SK-N-SH (cell line): ENCODE measurements at regions not wholly inside any gene's neighbourhood (a gene's known extent, or its start where the extent isn't known, plus 50 kb on each side); places are given as distances from the start of the nearest gene placed in this dataset.
"Not testable (repeated sequence)": the region's sequence is repeated elsewhere in the genome, so short reads cannot be mapped to it uniquely, and the experiment has no call there.

Experiments used
- CTCF ChIA-PET: fragments of 300-600, 350-600 bp; formaldehyde crosslinking; extraction: SDS; loops from one replicate; lab custom pipeline; 2021; lab: Yijun Ruan, JAX
- POLR2A ChIA-PET: fragments of 350-600 bp; sonication (Branson Sonifier 250); formaldehyde crosslinking; extraction: SDS; loops from one replicate; lab custom pipeline; 2020; ENCODE audit warnings: antibody characterized with exemption, inconsistent platforms; lab: Yijun Ruan, JAX
- DNase-seq: peaks from one replicate; pipeline ENCODE4 v3.0.0; 2012
- H2AFZ ChIP-seq: fragments of 200-600 bp; sonication (generic); 2 replicates; pipeline ENCODE4 v1.8.1; 2016; ENCODE audit warnings: antibody characterized with exemption, mild to moderate bottlenecking, low read depth
- H3F3A ChIP-seq: fragments of 200-600 bp; sonication (generic); replicated peaks from 2 replicates; pipeline ENCODE3; 2016; ENCODE audit warnings: antibody characterized with exemption, mild to moderate bottlenecking; ENCODE audit not compliant: insufficient read depth
- H3K27ac ChIP-seq, 2 experiments: fragments of 200-500 bp in 1 of 2; fragments of 200-600 bp in 1 of 2; sonication (Bioruptor generic) in 1 of 2; sonication (generic), shearing (Covaris generic) in 1 of 2; 2 replicates each; pipeline versions ENCODE4 v1.5.1 to v1.6.1; 2014 to 2016; ENCODE audit warnings: low read depth in 2 of 2, inconsistent platforms in 1 of 2, low read length in 1 of 2, mild to moderate bottlenecking in 1 of 2, mixed read lengths in 1 of 2
- H3K27me3 ChIP-seq: fragments of 200-600 bp; sonication (generic), shearing (Covaris generic); 2 replicates; pipeline ENCODE4 v1.6.1; 2016; ENCODE audit warnings: mixed run types; ENCODE audit not compliant: insufficient read depth
- H3K36me3 ChIP-seq, 2 experiments: fragments of 200-500 bp in 1 of 2; fragments of 200-600 bp in 1 of 2; sonication (Bioruptor generic) in 1 of 2; sonication (generic) in 1 of 2; replicated peaks in 1 of 2; 2 replicates each; pipeline versions ENCODE3 to v1.5.1; 2014 to 2016; ENCODE audit warnings: low read length in 1 of 2, mild to moderate bottlenecking in 1 of 2; ENCODE audit not compliant: insufficient read depth in 2 of 2, control insufficient read depth in 1 of 2
- H3K4me1 ChIP-seq, 2 experiments: fragments of 200-500 bp in 1 of 2; fragments of 200-600 bp in 1 of 2; sonication (Bioruptor generic) in 1 of 2; sonication (generic), shearing (Covaris generic) in 1 of 2; 2 replicates each; pipeline versions ENCODE4 v1.5.1 to v1.6.1; 2014 to 2016; ENCODE audit warnings: low read depth in 1 of 2, low read length in 1 of 2, mixed run types in 1 of 2; ENCODE audit not compliant: insufficient read depth in 2 of 2, control insufficient read depth in 1 of 2
- H3K4me2 ChIP-seq: fragments of 200-600 bp; sonication (generic), shearing (Covaris generic); 2 replicates; pipeline ENCODE4 v1.6.1; 2017; ENCODE audit warnings: mixed run types
- H3K4me3 ChIP-seq, 2 experiments: fragments of 200-500 bp in 1 of 2; fragments of 200-600 bp in 1 of 2; sonication (Bioruptor generic) in 1 of 2; sonication (generic), shearing (Covaris generic) in 1 of 2; 2 replicates each; pipeline versions ENCODE4 v1.5.1 to v1.8.1; 2014 to 2016; ENCODE audit warnings: low read depth in 2 of 2, inconsistent platforms in 1 of 2, low read length in 1 of 2, mild to moderate bottlenecking in 1 of 2, mixed read lengths in 1 of 2, moderate library complexity in 1 of 2
- H3K79me2 ChIP-seq: fragments of 200-600 bp; sonication (generic); 2 replicates; pipeline ENCODE4 v1.8.1; 2017; ENCODE audit warnings: mild to moderate bottlenecking; ENCODE audit not compliant: insufficient read depth
- H3K9ac ChIP-seq: fragments of 200-600 bp; sonication (generic); 2 replicates; pipeline ENCODE4 v1.6.1; 2017; ENCODE audit warnings: mixed run types
- H3K9me2 ChIP-seq: fragments of 200-600 bp; sonication (generic); 2 replicates; pipeline ENCODE4 v1.6.1; 2017; ENCODE audit warnings: mixed run types
- H3K9me3 ChIP-seq: fragments of 200-600 bp; sonication (generic); 2 replicates; pipeline ENCODE4 v1.6.1; 2017; ENCODE audit warnings: mixed run types, mild to moderate bottlenecking, moderate library complexity
- H4K20me1 ChIP-seq: fragments of 200-600 bp; sonication (generic); 2 replicates; pipeline ENCODE4 v1.6.1; 2017; ENCODE audit warnings: mild to moderate bottlenecking, mixed run types; ENCODE audit not compliant: insufficient read depth
- ELF1 ChIP-seq: IDR thresholded peaks from 2 replicates; pipeline ENCODE4 v1.4.0; 2012
- EP300 ChIP-seq, 2 experiments: IDR thresholded peaks; 2 replicates each; pipeline versions ENCODE4 v1.4.0 to v1.6.1; 2012; ENCODE audit warnings: borderline replicate concordance in 1 of 2, low read depth in 1 of 2, low read length in 1 of 2
- EZH2phosphoT487 ChIP-seq: fragments of 200-600 bp; sonication (generic); IDR thresholded peaks from 2 replicates; pipeline ENCODE4 v1.6.1; 2017; ENCODE audit warnings: low read depth, mixed run types, mild to moderate bottlenecking, antibody characterized with exemption, moderate library complexity, borderline replicate concordance
- FOSL2 ChIP-seq: IDR thresholded peaks from 2 replicates; pipeline ENCODE4 v1.4.0; 2012; ENCODE audit warnings: low read depth, mild to moderate bottlenecking, moderate library complexity, borderline replicate concordance
- GATA2 ChIP-seq: sonication (generic); formaldehyde crosslinking; IDR thresholded peaks from 2 replicates; pipeline ENCODE4 v1.5.0; 2020; ENCODE audit warnings: mild to moderate bottlenecking, missing genetic modification reagents
- JUND ChIP-seq: IDR thresholded peaks from 2 replicates; pipeline ENCODE4 v1.4.0; 2012
- MAX ChIP-seq: IDR thresholded peaks from 2 replicates; pipeline ENCODE4 v1.4.0; 2012; ENCODE audit warnings: low read depth
- MXI1 ChIP-seq: IDR thresholded peaks from 2 replicates; pipeline ENCODE4 v1.6.1; 2012; ENCODE audit warnings: mild to moderate bottlenecking, low read depth, low read length, improper control_type of control experiment
- NFIC ChIP-seq: IDR thresholded peaks from 2 replicates; pipeline ENCODE4 v1.4.0; 2012; ENCODE audit warnings: borderline replicate concordance
- NRF1 ChIP-seq: IDR thresholded peaks from 2 replicates; pipeline ENCODE4 v1.6.1; 2012; ENCODE audit warnings: low read depth, mild to moderate bottlenecking, low read length
- PBX3 ChIP-seq: IDR thresholded peaks from 2 replicates; pipeline ENCODE4; 2012
- RFX5 ChIP-seq: IDR thresholded peaks from 2 replicates; pipeline ENCODE4 v1.6.1; 2012; ENCODE audit warnings: mild to moderate bottlenecking, improper control_type of control experiment, low read length
- SIN3A ChIP-seq: IDR thresholded peaks from 2 replicates; pipeline ENCODE4 v1.6.1; 2012; ENCODE audit warnings: low read depth, mild to moderate bottlenecking, low read length, moderate library complexity, borderline replicate concordance
- TAF1 ChIP-seq: IDR thresholded peaks from 2 replicates; pipeline ENCODE4 v1.6.1; 2012; ENCODE audit warnings: low read depth, mild to moderate bottlenecking, low read length, moderate library complexity, borderline replicate concordance
- TCF12 ChIP-seq: IDR thresholded peaks from 2 replicates; pipeline ENCODE4 v1.4.0; 2012
- YY1 ChIP-seq: IDR thresholded peaks from 2 replicates; pipeline ENCODE4 v1.4.0; 2012; ENCODE audit warnings: low read depth, mild to moderate bottlenecking
- WGBS: methylation state at CpG from one replicate; pipeline ENCODE4 v1.1.6; 2017; ENCODE audit warnings: low lambda C conversion rate; 5-methylcytosine and 5-hydroxymethylcytosine counted together
- TF ChIP-seq, protein P1 (sequence below): IDR thresholded peaks from 2 replicates; pipeline ENCODE4 v1.4.0; 2012; ENCODE audit warnings: low read depth, borderline replicate concordance

DNA sequence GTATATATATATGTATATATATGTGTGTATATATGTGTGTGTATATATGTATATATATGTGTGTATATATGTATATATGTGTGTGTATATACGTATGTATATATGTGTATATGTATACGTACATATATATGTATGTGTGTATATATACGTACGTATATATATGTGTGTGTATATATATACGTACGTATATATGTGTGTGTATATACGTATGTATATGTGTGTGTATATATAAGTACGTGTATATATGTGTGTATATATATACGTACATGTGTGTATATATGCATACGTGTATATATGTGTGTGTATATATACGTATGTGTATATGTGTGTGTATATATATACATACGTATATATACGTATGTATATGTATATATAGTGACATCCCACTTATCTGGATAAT is 154.4 kb downstream of the CDRT15L2 start (continued):
- TF ChIP-seq MAX, result no peak
- TF ChIP-seq TCF12, result no peak
- TF ChIP-seq RFX5, result no peak
- TF ChIP-seq PBX3, result no peak
- TF ChIP-seq JUND, result no peak
- TF ChIP-seq YY1, result no peak
- TF ChIP-seq, protein P1, sequence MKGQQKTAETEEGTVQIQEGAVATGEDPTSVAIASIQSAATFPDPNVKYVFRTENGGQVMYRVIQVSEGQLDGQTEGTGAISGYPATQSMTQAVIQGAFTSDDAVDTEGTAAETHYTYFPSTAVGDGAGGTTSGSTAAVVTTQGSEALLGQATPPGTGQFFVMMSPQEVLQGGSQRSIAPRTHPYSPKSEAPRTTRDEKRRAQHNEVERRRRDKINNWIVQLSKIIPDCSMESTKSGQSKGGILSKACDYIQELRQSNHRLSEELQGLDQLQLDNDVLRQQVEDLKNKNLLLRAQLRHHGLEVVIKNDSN, result no peak

DNA sequence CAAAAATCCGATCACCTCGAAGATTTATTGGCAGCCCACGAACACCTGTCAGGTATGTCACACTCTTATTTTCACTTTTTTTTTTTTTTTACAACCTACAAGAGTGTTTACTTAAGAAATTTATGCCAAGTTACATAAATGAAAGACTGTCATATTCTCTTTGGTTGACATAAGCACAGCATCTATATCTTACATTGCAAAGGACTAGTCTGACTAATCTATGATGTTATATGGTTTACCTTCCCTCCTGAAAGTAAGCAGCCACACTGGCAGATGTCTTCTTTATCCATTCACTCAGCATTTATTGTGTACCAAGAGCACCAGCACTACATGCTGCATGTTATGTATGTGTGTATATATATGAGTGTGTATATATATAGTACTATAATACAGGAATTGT is 156.3 kb downstream of the CDRT15L2 start:
- no peak overlapping the region for H2AFZ ChIP-seq

GRCh38 chr17:20737636-20738035 is 158.1 kb downstream of the CDRT15L2 start:
- H3K4me1 ChIP-seq, H3F3A ChIP-seq, H3K9me3 ChIP-seq, H3K79me2 ChIP-seq, H3K4me2 ChIP-seq, H3K9me2 ChIP-seq, H3K4me3 ChIP-seq, H2AFZ ChIP-seq, H3K27ac ChIP-seq, H4K20me1 ChIP-seq, DNase-seq, H3K36me3 ChIP-seq, CTCF ChIA-PET, H3K27me3 ChIP-seq, H3K9ac ChIP-seq, POLR2A ChIA-PET: not testable (repeated sequence)
- WGBS, result 42% methylated on average over 7 of the region's 7 CpGs

More for the DNA sequence above, 156.3 kb downstream of the CDRT15L2 start:
- H3K9ac ChIP-seq, result no peak overlapping the region
- H3K4me2 ChIP-seq, result no peak overlapping the region
- no peak overlapping the region for H3K27ac ChIP-seq
- no peaks in the 10 kb centered on the region for H3K4me1 ChIP-seq
- CTCF ChIA-PET, result no interaction called here
- H3F3A ChIP-seq, result no peaks in the 10 kb centered on the region
- no peaks in the 10 kb centered on the region for H3K9me3 ChIP-seq
- H3K27me3 ChIP-seq, result no peaks in the 10 kb centered on the region
- no peak for TF ChIP-seq GATA2 (CRISPR knock-in tag)
- TF ChIP-seq JUND, result no peak
- no peak for TF ChIP-seq RFX5
- no peak for TF ChIP-seq NRF1
- TF ChIP-seq TAF1, result no peak
- no peak for TF ChIP-seq ELF1
- no peak for TF ChIP-seq FOSL2
- TF ChIP-seq EZH2phosphoT487, result no peak
- TF ChIP-seq MXI1, result no peak
- no peak for TF ChIP-seq SIN3A
- no peak for TF ChIP-seq NFIC
- no peak for TF ChIP-seq EP300 (IDR thresholded peaks at IDR 0.05; ENCODE audit: borderline replicate concordance in 1 of 2, low read depth in 1 of 2, low read length in 1 of 2)
- TF ChIP-seq, all 33 proteins: peak for 0
- POLR2A ChIA-PET, result no interaction called here
- H3K36me3 ChIP-seq, result no peaks in the 10 kb centered on the region
- no peak for DNase-seq
- no peaks in the 10 kb centered on the region for H3K9me2 ChIP-seq
- H3K4me3 ChIP-seq, result no peak overlapping the region
- H3K79me2 ChIP-seq, result no peaks in the 10 kb centered on the region
- H4K20me1 ChIP-seq, result no peaks in the 10 kb centered on the region
- 62% methylated on average over 3 of the region's 3 CpGs for WGBS
